GM19238 (cell line): ENCODE measurements at regions not wholly inside any gene's neighbourhood (a gene's known extent, or its start where the extent isn't known, plus 50 kb on each side); places are given as distances from the start of the nearest gene placed in this dataset.

Experiments used
- DNase-seq: peaks from one replicate; pipeline ENCODE4 v3.0.0; 2011; ENCODE audit warnings: low spot score; ENCODE audit not compliant: insufficient read length

- no peak for DNase-seq
These were observed 146.4 kb downstream of the ERMARD start for GRCh38 chr6:169897601-169898358.

DNA sequence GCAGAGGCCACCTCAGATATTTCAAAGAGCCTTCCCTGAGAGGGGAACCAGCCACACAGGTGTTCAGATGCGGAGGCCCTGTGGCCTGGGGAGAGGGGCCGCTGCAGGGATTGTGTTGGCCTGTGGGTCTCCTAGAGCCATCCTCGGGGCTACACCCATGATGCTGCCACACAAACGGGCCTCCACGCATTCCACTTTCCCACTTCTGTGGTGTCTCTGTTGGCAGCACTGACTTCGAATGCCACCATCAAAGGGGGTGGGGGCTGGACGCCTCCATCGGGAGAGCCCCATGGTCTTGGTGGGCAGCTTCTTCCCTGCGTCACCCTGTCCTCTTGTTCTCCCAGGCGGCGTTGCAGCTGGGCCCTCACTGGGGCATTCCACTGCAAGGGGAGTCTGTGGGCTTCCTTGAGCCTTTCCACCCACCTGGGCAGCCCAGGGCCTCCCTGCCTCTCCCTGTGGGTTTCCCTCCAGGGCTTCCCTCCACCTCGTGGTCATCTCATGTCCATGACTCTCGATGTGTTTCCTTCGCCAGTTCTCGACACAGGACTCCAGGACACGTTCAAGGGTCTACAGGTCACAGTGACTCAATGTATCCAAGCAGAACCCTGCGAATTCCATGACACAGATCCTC lies 145.5 kb downstream of the ERMARD start:
- no peak for DNase-seq

DNA sequence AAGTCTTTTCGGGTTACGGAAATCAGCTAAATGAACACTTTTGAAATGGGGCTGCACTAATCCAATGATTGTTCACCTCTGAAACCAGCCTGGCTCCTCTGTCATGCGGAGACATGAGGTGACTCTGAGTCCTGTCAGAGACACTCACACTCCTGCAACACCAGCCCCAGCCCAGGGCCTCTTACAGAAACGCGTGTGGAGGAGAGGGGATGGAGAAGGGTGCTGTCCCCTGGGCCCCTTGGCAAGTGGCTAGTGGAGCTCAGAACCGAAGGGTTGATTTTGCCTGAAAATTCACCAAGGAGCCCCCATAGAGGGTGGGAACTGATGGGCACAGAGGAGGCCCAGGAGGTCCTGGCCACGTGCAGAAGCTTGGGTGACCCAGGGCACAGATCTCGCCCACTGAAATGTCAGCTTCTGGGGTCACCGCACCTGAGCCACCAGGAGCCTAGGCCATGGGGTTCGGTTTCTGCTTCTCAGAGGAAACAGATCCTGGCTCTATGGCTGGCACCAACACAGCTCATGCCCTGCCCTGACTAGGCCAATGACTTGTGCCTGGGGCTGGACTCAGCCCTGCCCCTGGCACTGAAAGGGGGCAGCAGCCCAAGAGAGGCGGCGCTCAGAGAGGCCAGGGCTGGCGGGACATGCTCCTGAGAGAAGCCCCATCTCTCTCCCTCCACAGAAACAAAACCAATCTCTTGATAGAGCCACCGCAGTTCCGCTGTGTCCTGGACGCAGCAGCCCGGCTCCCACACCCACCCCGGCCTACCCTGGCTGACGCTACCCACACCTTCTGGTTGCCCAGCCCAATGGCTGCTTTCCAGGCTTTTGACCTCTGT lies 144.7 kb downstream of the ERMARD start:
- DNase-seq, result no peak

DNA sequence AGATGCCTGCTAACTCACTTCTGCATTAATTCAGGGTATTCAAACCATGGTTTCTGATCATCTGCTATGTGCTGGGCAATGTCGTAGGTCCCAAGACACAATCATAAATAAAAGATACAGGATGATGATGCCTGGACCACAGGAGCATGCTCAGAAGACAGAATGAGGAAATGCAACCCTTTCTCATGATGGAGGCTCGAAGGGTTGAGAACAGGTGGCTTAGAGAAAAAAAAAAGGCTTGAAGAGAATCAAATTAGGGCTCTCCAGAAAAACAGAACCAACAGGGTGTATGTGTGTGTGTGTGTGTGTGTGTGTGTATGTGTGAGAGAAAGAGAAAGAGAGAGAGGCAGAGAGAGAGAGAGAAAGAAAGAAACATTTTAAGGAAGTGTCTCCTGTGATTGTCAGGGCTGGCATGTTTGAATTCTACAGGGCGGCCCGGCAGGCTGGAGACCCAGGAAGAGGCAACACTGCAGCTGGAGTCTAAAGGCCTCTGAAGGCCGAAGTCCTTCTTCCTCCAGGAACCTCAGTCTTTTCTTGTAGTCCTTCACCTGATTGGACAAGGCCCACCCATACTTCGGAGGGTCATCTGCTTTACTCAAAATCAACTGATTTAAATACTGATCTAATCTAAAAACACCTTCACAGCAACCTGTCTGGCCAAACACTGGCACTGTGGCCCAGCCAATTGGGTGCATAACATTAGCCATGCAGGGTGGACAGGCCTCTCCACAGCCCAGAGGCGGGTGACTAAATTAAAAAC lies 143.8 kb downstream of the ERMARD start:
- DNase-seq, result no peak

DNA sequence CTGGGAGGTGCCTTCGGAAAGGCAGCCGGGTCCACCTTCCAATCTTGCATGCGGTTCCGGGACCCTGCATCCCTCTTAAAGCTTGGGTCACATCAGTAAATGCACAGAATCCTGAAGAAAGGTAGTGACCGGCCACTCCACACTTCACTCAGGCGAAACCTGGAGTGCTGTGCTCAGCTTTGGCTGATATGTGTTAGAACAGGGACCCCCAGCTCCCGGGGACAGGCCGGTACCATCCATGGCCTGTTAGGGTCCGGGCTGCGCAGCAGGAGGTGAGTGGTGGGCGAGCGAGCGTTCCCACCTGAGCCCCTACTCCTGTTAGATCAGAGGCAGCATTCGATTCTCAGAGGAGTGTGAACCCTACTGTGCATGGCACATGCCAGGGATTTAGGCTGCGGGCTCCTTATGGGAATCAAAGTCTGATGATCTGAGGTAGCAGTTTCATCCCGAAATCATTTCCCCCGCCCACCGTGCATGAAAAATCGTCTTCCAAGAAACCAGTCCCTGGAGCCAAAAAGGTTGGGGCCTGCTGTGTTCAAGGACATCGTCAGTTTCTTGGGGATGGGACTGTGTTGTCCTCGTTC lies 143.0 kb downstream of the ERMARD start:
- no peak for DNase-seq

- no peak for DNase-seq
These were observed 142.2 kb downstream of the ERMARD start for GRCh38 chr6:169893624-169894023.

- no peak for DNase-seq
These were observed 140.4 kb downstream of the ERMARD start for GRCh38 chr6:169891846-169892245.

GRCh38 chr6:169891421-169891820 lies 140.0 kb downstream of the ERMARD start:
- no peak for DNase-seq

DNA sequence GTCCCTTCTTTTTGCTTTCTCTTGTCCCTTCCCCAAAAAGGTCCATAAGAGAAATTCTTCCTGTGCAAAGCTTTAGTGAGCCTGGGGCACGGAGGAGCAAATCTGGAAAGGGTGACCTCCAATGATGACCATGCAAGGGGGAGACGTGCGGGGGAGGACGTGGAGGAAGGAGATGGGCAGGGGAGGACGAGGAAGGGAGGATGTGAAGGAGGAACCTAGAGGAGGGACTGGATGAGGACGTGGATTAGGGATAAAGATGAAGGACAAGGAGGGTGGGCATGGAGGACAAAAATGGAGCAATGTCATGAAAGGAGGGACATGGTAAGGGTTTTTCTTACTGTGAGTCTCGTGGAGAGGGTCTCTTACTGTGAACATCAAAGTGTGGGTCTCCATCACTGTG lies 139.5 kb downstream of the ERMARD start:
- no peak for DNase-seq

DNA sequence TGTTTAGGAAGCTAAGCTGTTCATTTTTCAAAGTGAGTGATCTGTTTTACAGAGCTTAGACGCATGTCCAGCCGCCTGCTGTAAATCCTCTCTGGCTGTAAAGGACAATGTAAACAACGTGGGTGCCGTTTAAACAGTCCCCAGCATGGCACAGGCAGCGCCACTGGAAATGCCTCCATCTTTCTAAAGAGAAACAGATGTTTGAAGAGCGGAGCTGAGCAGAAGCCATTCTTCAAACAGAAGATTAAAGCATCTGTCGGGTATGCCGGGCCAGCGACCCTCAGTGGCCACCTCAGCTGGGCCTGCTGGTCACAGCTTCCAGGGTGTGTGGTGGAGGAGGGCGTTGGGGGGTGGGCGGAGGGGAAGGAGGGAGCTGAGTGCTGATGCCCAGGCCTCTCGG lies 138.6 kb downstream of the ERMARD start:
- DNase-seq, result no peak

GRCh38 chr6:169887529-169888140 lies 136.2 kb downstream of the ERMARD start:
- no peak for DNase-seq

GRCh38 chr6:169886631-169887227 lies 135.3 kb downstream of the ERMARD start:
- DNase-seq, result no peak

GRCh38 chr6:169885831-169886230 lies 134.4 kb downstream of the ERMARD start:
- DNase-seq, result no peak

- no peak for DNase-seq
These were observed 133.7 kb downstream of the ERMARD start for GRCh38 chr6:169885131-169885530.

DNA sequence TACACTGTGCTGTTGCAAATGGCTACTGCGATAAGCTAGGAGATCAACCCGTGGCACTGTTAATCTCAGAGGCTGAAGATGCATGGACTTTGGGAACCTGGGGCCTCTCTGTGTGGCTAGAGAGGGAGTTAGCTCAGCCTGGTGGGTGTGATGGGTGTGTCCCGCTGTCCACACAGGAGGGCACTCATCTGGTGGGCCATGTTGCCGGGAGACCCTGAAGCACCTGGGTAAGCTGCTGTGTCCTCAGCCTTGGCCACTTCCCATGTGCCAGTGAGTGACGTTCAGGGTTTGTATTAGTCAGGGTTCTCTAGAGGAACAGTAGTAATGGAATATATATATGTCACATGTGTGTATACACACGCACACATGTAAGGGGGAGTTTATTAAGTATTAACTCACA lies 132.7 kb downstream of the ERMARD start:
- no peak for DNase-seq

DNA sequence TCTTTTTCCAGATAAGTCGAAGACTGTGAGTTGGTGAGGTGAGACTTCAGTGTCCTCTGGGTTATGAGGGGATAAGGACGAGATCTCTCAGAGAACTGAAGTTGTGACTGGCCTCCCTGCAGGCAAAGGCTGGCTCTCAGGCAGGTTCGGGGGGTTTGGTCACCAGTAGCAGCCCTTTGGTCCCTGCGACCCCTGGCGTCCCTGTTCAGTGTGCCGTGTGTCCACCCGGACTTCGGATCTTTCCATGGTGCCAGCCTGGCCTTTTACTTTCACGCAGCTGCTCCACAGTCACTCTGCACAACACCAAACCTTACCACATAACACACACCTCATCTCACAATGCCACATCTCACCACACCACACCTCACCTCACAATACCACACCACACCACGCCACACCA lies 131.9 kb downstream of the ERMARD start:
- DNase-seq, result no peak

DNA sequence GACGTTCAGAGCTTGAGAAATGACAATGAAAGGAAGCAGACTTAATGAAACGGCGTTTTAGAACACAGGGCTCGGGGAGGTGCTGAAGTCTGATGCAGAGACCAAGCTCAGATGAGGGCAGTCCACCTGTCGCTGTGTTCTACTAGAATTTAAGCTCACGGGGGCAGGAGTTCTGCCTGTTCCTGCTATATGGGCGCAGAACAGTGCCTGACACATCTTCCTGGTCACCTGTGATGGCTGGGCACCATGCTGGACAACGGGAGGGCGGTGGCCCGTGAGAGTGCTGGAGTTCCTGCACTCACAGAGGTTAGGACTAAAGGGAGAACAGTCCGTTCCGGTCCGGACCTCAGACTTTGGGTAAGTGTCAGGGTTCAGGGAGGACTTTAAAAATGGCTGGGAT lies 130.6 kb downstream of the ERMARD start:
- no peak for DNase-seq

- DNase-seq, result no peak
These were observed 130.0 kb downstream of the ERMARD start for GRCh38 chr6:169881398-169881797.

GRCh38 chr6:169880516-169880915 lies 129.1 kb downstream of the ERMARD start:
- no peak for DNase-seq

- no peak for DNase-seq
These were observed 117.9 kb downstream of the ERMARD start for GRCh38 chr6:169869301-169869700.
